ENCODE measurements at regions not wholly inside any gene's neighbourhood (a gene's known extent, or its start where the extent isn't known, plus 50 kb on each side); places are given as distances from the start of the nearest gene placed in this dataset.

- Histone ChIP-seq H3K27me3 (ENCODE audit: insufficient read depth, poor library complexity, severe bottlenecking) (peaks cover 5% of the 10 kb centered on the region), H3K27ac (replicated peaks) (no peak overlapping the region), H3K4me3 (replicated peaks; ENCODE audit: insufficient read depth, low read length) (no peak overlapping the region)
- TF ChIP-seq REST (IDR thresholded peaks at IDR 0.05; ENCODE audit: insufficient replicate concordance, low read depth) (no peak), GABPA (IDR thresholded peaks at IDR 0.05; ENCODE audit: low read depth) (no peak), SPI1 (IDR thresholded peaks at IDR 0.05; ENCODE audit: borderline replicate concordance, low read depth) (no peak), POLR2AphosphoS5 (IDR thresholded peaks at IDR 0.05; ENCODE audit: low read depth) (no peak)
- TF ChIP-seq, protein P1, sequence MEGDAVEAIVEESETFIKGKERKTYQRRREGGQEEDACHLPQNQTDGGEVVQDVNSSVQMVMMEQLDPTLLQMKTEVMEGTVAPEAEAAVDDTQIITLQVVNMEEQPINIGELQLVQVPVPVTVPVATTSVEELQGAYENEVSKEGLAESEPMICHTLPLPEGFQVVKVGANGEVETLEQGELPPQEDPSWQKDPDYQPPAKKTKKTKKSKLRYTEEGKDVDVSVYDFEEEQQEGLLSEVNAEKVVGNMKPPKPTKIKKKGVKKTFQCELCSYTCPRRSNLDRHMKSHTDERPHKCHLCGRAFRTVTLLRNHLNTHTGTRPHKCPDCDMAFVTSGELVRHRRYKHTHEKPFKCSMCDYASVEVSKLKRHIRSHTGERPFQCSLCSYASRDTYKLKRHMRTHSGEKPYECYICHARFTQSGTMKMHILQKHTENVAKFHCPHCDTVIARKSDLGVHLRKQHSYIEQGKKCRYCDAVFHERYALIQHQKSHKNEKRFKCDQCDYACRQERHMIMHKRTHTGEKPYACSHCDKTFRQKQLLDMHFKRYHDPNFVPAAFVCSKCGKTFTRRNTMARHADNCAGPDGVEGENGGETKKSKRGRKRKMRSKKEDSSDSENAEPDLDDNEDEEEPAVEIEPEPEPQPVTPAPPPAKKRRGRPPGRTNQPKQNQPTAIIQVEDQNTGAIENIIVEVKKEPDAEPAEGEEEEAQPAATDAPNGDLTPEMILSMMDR (IDR thresholded peaks at IDR 0.05; ENCODE audit: insufficient read depth, low read length) = no peak
- no peak for DNase-seq (ENCODE audit: low read depth in 1 of 2, low spot score in 1 of 2)
Measured at GRCh38 chr13:102978168-102978567, 88.0 kb downstream of the SLC10A2 start.

DNA sequence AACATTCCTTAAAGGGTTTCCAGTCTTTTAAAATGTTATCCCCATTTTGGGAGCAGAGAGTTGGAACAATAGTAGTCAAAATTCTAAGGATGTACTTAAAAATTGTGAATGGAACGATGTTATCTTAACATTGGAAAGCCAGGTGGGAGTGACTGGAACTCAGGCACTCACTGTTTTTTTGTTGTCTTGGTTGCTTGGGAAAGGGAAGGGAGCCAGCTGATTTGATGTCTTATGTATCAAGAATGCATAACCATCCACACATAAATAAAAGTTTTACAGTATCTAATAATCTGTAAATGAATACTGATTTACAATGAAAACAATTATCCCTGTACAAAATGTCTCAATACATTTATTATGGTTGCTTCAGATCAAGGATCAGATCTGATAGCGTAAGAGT lies 88.7 kb downstream of the SLC10A2 start:
- TF ChIP-seq POLR2AphosphoS5 (IDR thresholded peaks at IDR 0.05; ENCODE audit: low read depth) = no peak
- TF ChIP-seq, protein P1 (IDR thresholded peaks at IDR 0.05; ENCODE audit: insufficient read depth, low read length) = no peak
- no peak for TF ChIP-seq GABPA (IDR thresholded peaks at IDR 0.05; ENCODE audit: low read depth)
- no peak for TF ChIP-seq REST (IDR thresholded peaks at IDR 0.05; ENCODE audit: insufficient replicate concordance, low read depth)
- no peak for TF ChIP-seq SPI1 (IDR thresholded peaks at IDR 0.05; ENCODE audit: borderline replicate concordance, low read depth)
- Histone ChIP-seq H3K27ac (replicated peaks) (no peak overlapping the region), H3K4me3 (replicated peaks; ENCODE audit: insufficient read depth, low read length) (no peak overlapping the region), H3K27me3 (ENCODE audit: insufficient read depth, poor library complexity, severe bottlenecking) (peaks cover 5% of the 10 kb centered on the region)
- no peak for DNase-seq (ENCODE audit: low read depth in 1 of 2, low spot score in 1 of 2)

GRCh38 chr13:102974317-102975087 lies 91.7 kb downstream of the SLC10A2 start:
- no peak for DNase-seq (ENCODE audit: low read depth in 1 of 2, low spot score in 1 of 2)
- H3K27me3 ChIP-seq (ENCODE audit: insufficient read depth, poor library complexity, severe bottlenecking) = peaks cover 5% of the 10 kb centered on the region
- H3K27ac ChIP-seq (replicated peaks) = no peak overlapping the region
- no peak overlapping the region for H3K4me3 ChIP-seq (replicated peaks; ENCODE audit: insufficient read depth, low read length)
- no peak for TF ChIP-seq GABPA (IDR thresholded peaks at IDR 0.05; ENCODE audit: low read depth)
- no peak for TF ChIP-seq POLR2AphosphoS5 (IDR thresholded peaks at IDR 0.05; ENCODE audit: low read depth)
- no peak for TF ChIP-seq REST (IDR thresholded peaks at IDR 0.05; ENCODE audit: insufficient replicate concordance, low read depth)
- TF ChIP-seq, protein P1 (IDR thresholded peaks at IDR 0.05; ENCODE audit: insufficient read depth, low read length) = no peak
- TF ChIP-seq SPI1 (IDR thresholded peaks at IDR 0.05; ENCODE audit: borderline replicate concordance, low read depth) = no peak
